ENCODE measurements at regions not wholly inside any gene's neighbourhood (a gene's known extent, or its start where the extent isn't known, plus 50 kb on each side); places are given as distances from the start of the nearest gene placed in this dataset.

DNA sequence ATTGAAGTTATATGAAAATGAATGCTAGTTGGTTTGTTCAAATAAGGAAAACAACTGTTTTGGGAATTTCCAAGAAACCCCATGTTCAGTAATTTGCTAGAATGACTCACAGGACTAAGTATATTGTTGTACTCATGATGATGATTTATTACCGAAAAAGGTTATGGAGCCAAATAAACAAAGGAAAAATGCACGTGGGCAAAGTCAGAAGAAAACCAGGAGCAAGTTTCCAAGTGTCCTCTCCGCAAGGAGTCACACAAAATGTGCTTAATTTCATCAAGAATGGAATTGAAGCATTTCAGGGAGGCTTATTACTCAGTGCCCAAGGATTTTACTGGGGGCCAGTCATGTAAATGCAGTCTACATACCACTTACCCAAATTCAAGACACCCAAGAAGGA, 1652.4 kb upstream of the TMEFF2 start:
- Histone ChIP-seq H3K4me3 (replicated peaks in 1 of 3; ENCODE audit: insufficient read depth in 1 of 3, low read depth in 1 of 3, low read length in 3 of 3) (no peak overlapping the region), H3K36me3 (ENCODE audit: control insufficient read depth in 2 of 2, extremely low read depth in 1 of 2, insufficient read depth in 2 of 2, low read length in 2 of 2) (no peaks in the 10 kb centered on the region), H3K4me2 (ENCODE audit: insufficient read depth, low read length) (peak overlapping the region; percentile 71), H4K20me1 (replicated peaks; ENCODE audit: control insufficient read depth, extremely low read depth, insufficient read depth, low read length) (no peaks in the 10 kb centered on the region), H3K27ac (ENCODE audit: insufficient read depth, low read depth, low read length) (peak overlapping the region; percentile 91), H3K9ac (replicated peaks; ENCODE audit: extremely low read depth, insufficient read depth, low read length) (peak overlapping the region; percentile 50), H3K9me3 (replicated peaks; ENCODE audit: control insufficient read depth, insufficient read depth, low read length) (no peaks in the 10 kb centered on the region), H3K4me1 (ENCODE audit: control insufficient read depth, extremely low read depth, insufficient read depth, low read length) (peaks cover 20% of the 10 kb centered on the region), H3K79me2 (ENCODE audit: control insufficient read depth, insufficient read depth, low read length) (no peaks in the 10 kb centered on the region), H2AFZ (ENCODE audit: low read depth, low read length) (peak overlapping the region; percentile 85), H3K9me1 (replicated peaks; ENCODE audit: control insufficient read depth, extremely low read depth, insufficient read depth, low read length) (no peaks in the 10 kb centered on the region), H3K27me3 (ENCODE audit: control insufficient read depth in 2 of 2, insufficient read depth in 2 of 2, low read length in 2 of 2) (no peaks in the 10 kb centered on the region)
- peak; percentile 81 for FAIRE-seq
- intact Hi-C loops (cut with micrococcal nuclease), result no loop called here
- peak; percentile 79 for TF ChIP-seq FOS (IDR thresholded peaks at IDR 0.05; ENCODE audit: borderline replicate concordance, insufficient read depth, low read length)
- TF ChIP-seq JUN (IDR thresholded peaks at IDR 0.05; ENCODE audit: borderline replicate concordance, insufficient read depth, insufficient read length, low read depth), result peak; percentile 79
- TF ChIP-seq, protein P1, sequence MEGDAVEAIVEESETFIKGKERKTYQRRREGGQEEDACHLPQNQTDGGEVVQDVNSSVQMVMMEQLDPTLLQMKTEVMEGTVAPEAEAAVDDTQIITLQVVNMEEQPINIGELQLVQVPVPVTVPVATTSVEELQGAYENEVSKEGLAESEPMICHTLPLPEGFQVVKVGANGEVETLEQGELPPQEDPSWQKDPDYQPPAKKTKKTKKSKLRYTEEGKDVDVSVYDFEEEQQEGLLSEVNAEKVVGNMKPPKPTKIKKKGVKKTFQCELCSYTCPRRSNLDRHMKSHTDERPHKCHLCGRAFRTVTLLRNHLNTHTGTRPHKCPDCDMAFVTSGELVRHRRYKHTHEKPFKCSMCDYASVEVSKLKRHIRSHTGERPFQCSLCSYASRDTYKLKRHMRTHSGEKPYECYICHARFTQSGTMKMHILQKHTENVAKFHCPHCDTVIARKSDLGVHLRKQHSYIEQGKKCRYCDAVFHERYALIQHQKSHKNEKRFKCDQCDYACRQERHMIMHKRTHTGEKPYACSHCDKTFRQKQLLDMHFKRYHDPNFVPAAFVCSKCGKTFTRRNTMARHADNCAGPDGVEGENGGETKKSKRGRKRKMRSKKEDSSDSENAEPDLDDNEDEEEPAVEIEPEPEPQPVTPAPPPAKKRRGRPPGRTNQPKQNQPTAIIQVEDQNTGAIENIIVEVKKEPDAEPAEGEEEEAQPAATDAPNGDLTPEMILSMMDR (IDR thresholded peaks at IDR 0.05; ENCODE audit: extremely low read depth in 1 of 2, insufficient read depth in 1 of 2, low read depth in 1 of 2, low read length in 2 of 2), result no peak
- TF ChIP-seq MYC (IDR thresholded peaks at IDR 0.05; ENCODE audit: low read depth, low read length), result no peak
- TF ChIP-seq, protein P2, sequence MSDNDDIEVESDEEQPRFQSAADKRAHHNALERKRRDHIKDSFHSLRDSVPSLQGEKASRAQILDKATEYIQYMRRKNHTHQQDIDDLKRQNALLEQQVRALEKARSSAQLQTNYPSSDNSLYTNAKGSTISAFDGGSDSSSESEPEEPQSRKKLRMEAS (IDR thresholded peaks at IDR 0.05; ENCODE audit: insufficient read depth, insufficient read length), result peak; percentile 65
- TF ChIP-seq EZH2 (IDR thresholded peaks at IDR 0.05; ENCODE audit: borderline replicate concordance, low read depth, low read length, severe bottlenecking), result no peak
- TF ChIP-seq POLR2AphosphoS5 (IDR thresholded peaks at IDR 0.05; ENCODE audit: insufficient read depth, low read depth, low read length), result peak; percentile 14
- no peak for TF ChIP-seq POLR2A (IDR thresholded peaks at IDR 0.05; ENCODE audit: low read depth, low read length)
- ChIA-PET POLR2A (no interaction called here), CTCF (no interaction called here)
- BruUV-seq (replicated peaks), result no TSS peak
- dilution Hi-C loops (cut with MboI; ENCODE audit: extremely low pct_ligation_motif_present, low sequenced_read_pairs), result no loop called here
- peak; percentile 95 for DNase-seq (ENCODE audit: low read depth, low spot score)

Measured in endothelial cell of umbilical vein (primary cell).